Body of pancreas (tissue), 4 donors: ENCODE measurements at regions not wholly inside any gene's neighbourhood (a gene's known extent, or its start where the extent isn't known, plus 50 kb on each side); places are given as distances from the start of the nearest gene placed in this dataset.

Experiments used
- CTCF ChIP-seq, 7 experiments: fragments of 450-650 bp in 4 of 7; fragments of 200-600 bp in 3 of 7; sonication (generic) in 3 of 7; IDR thresholded peaks; one replicate each; pipeline ENCODE4 v1.5.1; 2016 to 2019; ENCODE audit warnings: antibody characterized with exemption in 7 of 7
- POLR2A ChIP-seq, 3 donors: fragments of 450-650 bp; IDR thresholded peaks; one replicate each; pipeline ENCODE4 v1.6.1; 2016; ENCODE audit warnings: antibody characterized with exemption in 3 of 3, mild to moderate bottlenecking in 2 of 3

- TF ChIP-seq POLR2A (IDR thresholded peaks at IDR 0.05) (no peak), CTCF (IDR thresholded peaks at IDR 0.05) (no peak)
These were observed 221.3 kb upstream of the RTL1 start for GRCh38 chr14:101124815-101125214.
